NCI-H69 (cell line): ENCODE measurements at regions not wholly inside any gene's neighbourhood (a gene's known extent, or its start where the extent isn't known, plus 50 kb on each side); places are given as distances from the start of the nearest gene placed in this dataset.

ENCODE experiments used
- DNase-seq: peaks from one replicate; lab custom pipeline; 2025; lab: John Stamatoyannopoulos, UW

GRCh38 chr1:239263801-239264200 is 122.6 kb upstream of the CHRM3 start:
- no peak for DNase-seq

- DNase-seq = no peak
These were observed 123.8 kb upstream of the CHRM3 start for GRCh38 chr1:239262538-239262937.

GRCh38 chr1:239261521-239261920 is 124.8 kb upstream of the CHRM3 start:
- DNase-seq = no peak

GRCh38 chr1:239260842-239261241 is 125.5 kb upstream of the CHRM3 start:
- DNase-seq = no peak

- no peak for DNase-seq
These were observed 130.7 kb upstream of the CHRM3 start for GRCh38 chr1:239255628-239256160.

- no peak for DNase-seq
These were observed 131.4 kb upstream of the CHRM3 start for GRCh38 chr1:239254999-239255398.

- DNase-seq = no peak
These were observed 133.3 kb upstream of the CHRM3 start for GRCh38 chr1:239253032-239253431.

GRCh38 chr1:239250353-239251035 is 135.9 kb upstream of the CHRM3 start:
- DNase-seq = no peak

- DNase-seq = no peak
These were observed 139.1 kb upstream of the CHRM3 start for GRCh38 chr1:239247285-239247684.

- no peak for DNase-seq
These were observed 142.3 kb upstream of the CHRM3 start for GRCh38 chr1:239244084-239244483.

- no peak for DNase-seq
These were observed 143.4 kb upstream of the CHRM3 start for GRCh38 chr1:239243006-239243405.

GRCh38 chr1:239242404-239242803 is 144.0 kb upstream of the CHRM3 start:
- no peak for DNase-seq

- DNase-seq = no peak
These were observed 145.6 kb upstream of the CHRM3 start for GRCh38 chr1:239240736-239241135.

GRCh38 chr1:239239529-239239928 is 146.8 kb upstream of the CHRM3 start:
- DNase-seq = no peak

- no peak for DNase-seq
These were observed 148.5 kb upstream of the CHRM3 start for GRCh38 chr1:239237912-239238311.

GRCh38 chr1:239233626-239234025 is 152.7 kb upstream of the CHRM3 start:
- DNase-seq = no peak

GRCh38 chr1:239232921-239233320 is 153.4 kb upstream of the CHRM3 start:
- no peak for DNase-seq

- DNase-seq = no peak
These were observed 157.9 kb upstream of the CHRM3 start for GRCh38 chr1:239228451-239228850.

- no peak for DNase-seq
These were observed 161.0 kb upstream of the CHRM3 start for GRCh38 chr1:239225396-239225795.

- DNase-seq = no peak
These were observed 162.3 kb upstream of the CHRM3 start for GRCh38 chr1:239224100-239224499.

GRCh38 chr1:239222999-239223398 is 163.4 kb upstream of the CHRM3 start:
- DNase-seq = no peak

GRCh38 chr1:239221656-239222055 is 164.7 kb upstream of the CHRM3 start:
- DNase-seq = no peak

GRCh38 chr1:239219679-239220078 is 166.7 kb upstream of the CHRM3 start:
- no peak for DNase-seq

- DNase-seq = no peak
These were observed 168.1 kb upstream of the CHRM3 start for GRCh38 chr1:239218301-239218700.
